Epithelial cell of proximal tubule (primary cell): ENCODE measurements at regions not wholly inside any gene's neighbourhood (a gene's known extent, or its start where the extent isn't known, plus 50 kb on each side); places are given as distances from the start of the nearest gene placed in this dataset.
"Not testable (repeated sequence)": the region's sequence is repeated elsewhere in the genome, so short reads cannot be mapped to it uniquely, and the experiment has no call there.

Experiments
- DNase-seq: peaks from one replicate; pipeline ENCODE4 v3.0.0-alpha.2; 2011; ENCODE audit warnings: low read depth
- H3K4me3 ChIP-seq: 2 replicates; pipeline ENCODE4 v1.5.1; 2011; ENCODE audit warnings: low read depth, mild to moderate bottlenecking, low read length
- TF ChIP-seq, protein P1 (sequence below): conservative IDR thresholded peaks from 2 replicates; pipeline ENCODE4 v1.5.1; 2012; ENCODE audit warnings: low read depth, mild to moderate bottlenecking, low read length

DNA sequence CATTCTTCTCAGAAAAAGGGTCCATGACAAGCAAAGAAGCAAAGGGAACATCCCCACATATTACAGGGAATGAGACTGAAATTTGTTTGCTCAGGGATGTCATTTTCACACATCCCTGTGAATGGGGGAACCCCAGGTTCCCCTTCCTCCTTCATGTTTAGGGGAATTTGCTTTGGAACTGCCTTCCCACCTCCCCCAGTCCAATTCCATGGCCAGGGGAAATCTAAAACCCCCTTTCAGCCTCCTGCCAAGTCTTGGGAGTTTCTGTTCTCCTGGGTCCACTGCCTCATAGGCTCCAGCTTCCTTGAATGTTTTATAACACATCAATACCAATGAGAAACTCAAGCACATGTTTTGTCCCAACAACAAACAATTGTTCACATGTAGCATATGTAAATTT lies 297.5 kb upstream of the CTNNB1 start:
- TF ChIP-seq, protein P1, sequence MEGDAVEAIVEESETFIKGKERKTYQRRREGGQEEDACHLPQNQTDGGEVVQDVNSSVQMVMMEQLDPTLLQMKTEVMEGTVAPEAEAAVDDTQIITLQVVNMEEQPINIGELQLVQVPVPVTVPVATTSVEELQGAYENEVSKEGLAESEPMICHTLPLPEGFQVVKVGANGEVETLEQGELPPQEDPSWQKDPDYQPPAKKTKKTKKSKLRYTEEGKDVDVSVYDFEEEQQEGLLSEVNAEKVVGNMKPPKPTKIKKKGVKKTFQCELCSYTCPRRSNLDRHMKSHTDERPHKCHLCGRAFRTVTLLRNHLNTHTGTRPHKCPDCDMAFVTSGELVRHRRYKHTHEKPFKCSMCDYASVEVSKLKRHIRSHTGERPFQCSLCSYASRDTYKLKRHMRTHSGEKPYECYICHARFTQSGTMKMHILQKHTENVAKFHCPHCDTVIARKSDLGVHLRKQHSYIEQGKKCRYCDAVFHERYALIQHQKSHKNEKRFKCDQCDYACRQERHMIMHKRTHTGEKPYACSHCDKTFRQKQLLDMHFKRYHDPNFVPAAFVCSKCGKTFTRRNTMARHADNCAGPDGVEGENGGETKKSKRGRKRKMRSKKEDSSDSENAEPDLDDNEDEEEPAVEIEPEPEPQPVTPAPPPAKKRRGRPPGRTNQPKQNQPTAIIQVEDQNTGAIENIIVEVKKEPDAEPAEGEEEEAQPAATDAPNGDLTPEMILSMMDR = no peak
- no peak overlapping the region for H3K4me3 ChIP-seq
- DNase-seq = no peak

GRCh38 chr3:40907907-40908465 lies 291.3 kb upstream of the CTNNB1 start:
- H3K4me3 ChIP-seq, DNase-seq: not testable (repeated sequence)

DNA sequence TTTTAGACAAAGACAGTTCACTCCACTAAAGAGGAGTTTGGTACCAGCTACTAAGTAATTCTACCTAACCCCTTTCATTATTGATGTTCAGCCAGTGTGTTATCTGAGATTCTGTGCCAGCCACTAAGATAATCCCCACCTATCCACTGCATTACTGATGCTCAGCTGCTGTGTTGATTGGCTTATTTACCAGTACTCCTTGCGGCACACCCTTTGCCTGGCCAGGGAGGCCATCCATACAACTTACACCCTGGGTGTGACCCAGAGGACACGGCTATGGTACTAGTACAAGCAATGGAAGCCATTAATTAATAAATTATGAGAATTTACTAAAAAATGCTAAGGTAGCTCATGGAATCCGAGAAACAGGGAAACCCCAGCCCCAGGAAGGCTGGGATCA lies 290.7 kb upstream of the CTNNB1 start:
- TF ChIP-seq, protein P1 = no peak
- H3K4me3 ChIP-seq = no peak overlapping the region
- no peak for DNase-seq

- H3K4me3 ChIP-seq = no peak overlapping the region
- TF ChIP-seq, protein P1 = no peak
- no peak for DNase-seq
Observed at GRCh38 chr3:40911264-40911663, 288.0 kb upstream of the CTNNB1 start.

- DNase-seq = no peak
- H3K4me3 ChIP-seq = no peak overlapping the region
- TF ChIP-seq, protein P1 = no peak
Observed at GRCh38 chr3:40911928-40912327, 287.4 kb upstream of the CTNNB1 start.

- H3K4me3 ChIP-seq = no peak overlapping the region
- TF ChIP-seq, protein P1 = no peak
- no peak for DNase-seq
Observed at GRCh38 chr3:40912461-40912860, 286.8 kb upstream of the CTNNB1 start.

DNA sequence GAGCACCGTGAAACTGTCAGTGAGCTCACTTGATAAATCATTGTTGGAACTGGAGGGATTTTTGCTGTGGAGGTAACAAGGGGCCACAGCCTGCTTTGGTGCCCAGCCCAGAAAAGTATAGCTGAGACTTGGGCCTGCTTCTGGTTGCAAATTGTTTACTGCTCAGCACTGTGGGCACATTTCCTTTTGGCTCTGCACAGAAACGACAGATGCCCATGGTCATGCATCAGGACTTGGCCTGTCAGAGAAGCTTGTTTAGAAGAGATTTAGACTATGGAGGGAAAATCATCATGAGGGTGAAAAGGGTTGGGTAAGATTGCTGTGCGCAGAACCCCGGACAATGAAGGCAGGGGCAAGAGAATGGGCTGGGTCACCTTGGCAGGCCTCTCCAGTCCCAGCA lies 286.1 kb upstream of the CTNNB1 start:
- H3K4me3 ChIP-seq = no peak overlapping the region
- TF ChIP-seq, protein P1 = no peak
- DNase-seq = no peak

DNA sequence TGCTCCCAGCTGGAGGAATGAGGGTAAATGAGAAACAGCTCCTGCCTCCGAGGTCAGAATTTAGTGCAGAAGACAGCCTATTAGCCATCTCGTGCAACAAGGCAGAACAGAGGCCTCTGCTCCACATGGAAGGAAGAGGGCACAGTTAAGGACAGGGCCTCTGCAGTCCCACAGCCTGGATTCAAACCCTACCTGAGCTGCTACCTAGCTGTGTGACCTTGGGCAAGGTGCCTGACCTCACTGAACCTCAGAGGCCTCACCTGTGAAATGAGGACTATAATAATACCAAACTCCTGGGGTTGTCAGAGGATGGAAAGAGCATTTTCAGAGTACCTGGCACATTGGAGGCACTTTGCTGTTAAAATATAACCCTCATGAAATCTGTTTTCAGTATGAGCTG lies 285.7 kb upstream of the CTNNB1 start:
- TF ChIP-seq, protein P1 = no peak
- no peak for DNase-seq
- H3K4me3 ChIP-seq = no peak overlapping the region
